ENCODE measurements at regions not wholly inside any gene's neighbourhood (a gene's known extent, or its start where the extent isn't known, plus 50 kb on each side); places are given as distances from the start of the nearest gene placed in this dataset.

DNA sequence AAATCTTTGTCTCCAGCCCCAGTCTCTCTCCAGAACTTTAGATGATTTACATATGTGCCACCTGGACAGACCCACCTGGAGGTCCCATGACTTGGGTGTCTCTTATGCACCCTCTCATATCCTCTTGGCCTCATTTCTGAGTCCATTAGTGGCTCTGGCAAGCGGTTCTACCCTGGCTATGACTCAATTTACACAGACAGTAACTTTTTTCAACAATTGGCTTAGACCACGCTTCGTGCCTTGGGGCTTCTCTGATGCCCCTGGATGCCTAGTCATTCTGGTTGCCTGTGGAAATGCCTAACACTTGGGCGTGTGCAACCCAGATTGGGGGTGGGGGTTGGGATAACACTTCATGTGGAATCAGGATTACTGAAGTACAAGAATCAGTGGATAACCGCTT is 57.1 kb upstream of the GADD45A start:
- H3K4ac ChIP-seq (replicated peaks; ENCODE audit: insufficient read length, low read depth, low read length) = no peak overlapping the region
- H4K91ac ChIP-seq (replicated peaks; ENCODE audit: insufficient read length, low read length) = no peak overlapping the region
- no peak overlapping the region for H2AFZ ChIP-seq (ENCODE audit: low read length)
- no peak for TF ChIP-seq BCL11A (IDR thresholded peaks at IDR 0.05; ENCODE audit: low read depth in 2 of 2, low read length in 2 of 2)
- TF ChIP-seq MAFK (IDR thresholded peaks at IDR 0.05; ENCODE audit: low read depth, low read length) = no peak
- no peak for TF ChIP-seq JUND (IDR thresholded peaks at IDR 0.05; ENCODE audit: low read length)
- TF ChIP-seq KDM1A (IDR thresholded peaks at IDR 0.05; ENCODE audit: borderline replicate concordance, low read length) = no peak
- no peak for TF ChIP-seq EP300 (IDR thresholded peaks at IDR 0.05; ENCODE audit: borderline replicate concordance in 1 of 2, low read depth in 2 of 2, low read length in 2 of 2)
- no peak for TF ChIP-seq SAP30 (IDR thresholded peaks at IDR 0.05; ENCODE audit: insufficient read depth, insufficient replicate concordance, low read length)
- TF ChIP-seq SIX5 (IDR thresholded peaks at IDR 0.05; ENCODE audit: low read depth, low read length) = no peak
- TF ChIP-seq SP4 (IDR thresholded peaks at IDR 0.05; ENCODE audit: low read length) = no peak
- no peak for TF ChIP-seq POLR2AphosphoS5 (IDR thresholded peaks at IDR 0.05; ENCODE audit: low read depth, low read length)
- TF ChIP-seq RXRA (IDR thresholded peaks at IDR 0.05; ENCODE audit: insufficient read depth, low read depth, low read length) = no peak
- TF ChIP-seq CTBP2 (IDR thresholded peaks at IDR 0.05; ENCODE audit: borderline replicate concordance, insufficient read depth, insufficient read length, low read length) = no peak
- TF ChIP-seq, protein P1, sequence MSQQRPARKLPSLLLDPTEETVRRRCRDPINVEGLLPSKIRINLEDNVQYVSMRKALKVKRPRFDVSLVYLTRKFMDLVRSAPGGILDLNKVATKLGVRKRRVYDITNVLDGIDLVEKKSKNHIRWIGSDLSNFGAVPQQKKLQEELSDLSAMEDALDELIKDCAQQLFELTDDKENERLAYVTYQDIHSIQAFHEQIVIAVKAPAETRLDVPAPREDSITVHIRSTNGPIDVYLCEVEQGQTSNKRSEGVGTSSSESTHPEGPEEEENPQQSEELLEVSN (IDR thresholded peaks at IDR 0.05) = no peak

More for the DNA sequence above, 57.1 kb upstream of the GADD45A start:
- Histone ChIP-seq H3K4me2 (ENCODE audit: insufficient read depth in 1 of 2, low read depth in 2 of 2, low read length in 2 of 2) (no peak overlapping the region), H2BK120ac (replicated peaks; ENCODE audit: low read depth, low read length) (no peak overlapping the region), H3K23ac (ENCODE audit: insufficient read length) (no peak overlapping the region), H3K79me2 (ENCODE audit: control insufficient read depth in 1 of 2, insufficient read depth in 2 of 2, low read length in 2 of 2) (no peaks in the 10 kb centered on the region), H3K18ac (ENCODE audit: extremely low read depth, low read length) (no peak overlapping the region), H3K79me1 (ENCODE audit: low read depth, low read length) (no peaks in the 10 kb centered on the region), H3K23me2 (ENCODE audit: low read depth, low read length) (no peaks in the 10 kb centered on the region), H2BK5ac (ENCODE audit: low read depth, low read length) (no peak overlapping the region), H2AK5ac (ENCODE audit: low read depth, low read length) (no peak overlapping the region), H3K14ac (ENCODE audit: insufficient read length) (no peak overlapping the region), H3K36me3 (ENCODE audit: control insufficient read depth in 2 of 4, insufficient read depth in 4 of 4, low read length in 3 of 4) (no peaks in the 10 kb centered on the region), H3K9me3 (ENCODE audit: insufficient read depth in 2 of 2, low read depth in 1 of 2, low read length in 1 of 2) (no peaks in the 10 kb centered on the region), H3K56ac (replicated peaks; ENCODE audit: insufficient read length, low read depth, low read length) (no peak overlapping the region), H3K4me3 (ENCODE audit: extremely low read depth in 1 of 4, insufficient read depth in 2 of 4, low read depth in 3 of 4, low read length in 4 of 4) (no peak overlapping the region), H2BK15ac (ENCODE audit: low read length) (no peak overlapping the region), H2BK12ac (ENCODE audit: low read depth, low read length) (no peak overlapping the region), H2BK20ac (ENCODE audit: low read length) (no peak overlapping the region), H4K5ac (ENCODE audit: insufficient read length, low read depth, low read length) (no peak overlapping the region), H3K4me1 (replicated peaks in 1 of 4; ENCODE audit: control insufficient read depth in 3 of 4, insufficient read depth in 4 of 4, low read length in 3 of 4) (no peaks in the 10 kb centered on the region), H4K8ac (ENCODE audit: extremely low read depth, insufficient read depth, low read length) (no peak overlapping the region), H3K9ac (replicated peaks in 1 of 4; ENCODE audit: extremely low read depth in 1 of 4, low read depth in 3 of 4, low read length in 3 of 4) (no peak overlapping the region), H3K27me3 (replicated peaks in 1 of 4; ENCODE audit: control insufficient read depth in 3 of 4, extremely low read depth in 1 of 4, insufficient read depth in 3 of 4, low read length in 3 of 4) (no peaks in the 10 kb centered on the region), H3K27ac (ENCODE audit: low read depth, low read length) (no peak overlapping the region), H4K20me1 (replicated peaks in 1 of 2; ENCODE audit: control insufficient read depth in 1 of 2, insufficient read depth in 2 of 2, low read length in 2 of 2) (peaks cover 0 to 2% of the 10 kb centered on the region in 2 experiments)
- WGBS, 2 experiments (ENCODE audit: extremely low coverage in 1 of 2, insufficient coverage in 1 of 2, insufficient read length in 1 of 2, insufficient replicate concordance in 2 of 2, low coverage in 1 of 2, low lambda C conversion rate in 2 of 2, missing lambda C conversion rate in 1 of 2) = 90% methylated on average over 4 of the region's 5 CpGs; no CpG with 5 or more reads in 1 of the 2 experiments
- POLR2A ChIA-PET (ENCODE audit: partially characterized antibody) = interaction anchor here (0.6 kb wide), 1 partner anchor 225 kb away, joined by 3 read pairs; no protein-coding TSS in a partner anchor
- FAIRE-seq (no peak), DNase-seq (ENCODE audit: low read depth in 1 of 2, low spot score in 2 of 2) (no peak)
- CTCF ChIA-PET (ENCODE audit: partially characterized antibody) = interaction anchor here (1.2 kb wide), 1 partner anchor 95 kb away, joined by 3 read pairs; no protein-coding TSS in a partner anchor

Data from H1 (cell line).